ENCODE measurements at regions not wholly inside any gene's neighbourhood (a gene's known extent, or its start where the extent isn't known, plus 50 kb on each side); places are given as distances from the start of the nearest gene placed in this dataset.
"Not testable (repeated sequence)": the region's sequence is repeated elsewhere in the genome, so short reads cannot be mapped to it uniquely, and the experiment has no call there.

GRCh38 chr2:34799556-34799955 is 1200.5 kb upstream of the FAM98A start:
- H3K4me1 ChIP-seq: no peaks in the 10 kb centered on the region
- H3K36me3 ChIP-seq: no peaks in the 10 kb centered on the region
- DNase-seq (ENCODE audit: low spot score in 2 of 2): no peak
- no peaks in the 10 kb centered on the region for H3K27me3 ChIP-seq
- no peak overlapping the region for H3K4me3 ChIP-seq
- no peak for TF ChIP-seq POLR2A (IDR thresholded peaks at IDR 0.05)
- no peak for TF ChIP-seq EP300 (IDR thresholded peaks at IDR 0.05)
- TF ChIP-seq CTCF (IDR thresholded peaks at IDR 0.05): no peak
- H3K27ac ChIP-seq: no peak overlapping the region
- H3K9me3 ChIP-seq: no peaks in the 10 kb centered on the region

GRCh38 chr2:34795586-34795985 is 1196.5 kb upstream of the FAM98A start:
- not testable (repeated sequence) for DNase-seq (ENCODE audit: low spot score in 2 of 2); H3K36me3 ChIP-seq; H3K27ac ChIP-seq; H3K4me1 ChIP-seq; H3K27me3 ChIP-seq; H3K4me3 ChIP-seq; H3K9me3 ChIP-seq
- WGBS, 2 donors: 74 to 80% methylated on average over 5 of the region's 5 CpGs

GRCh38 chr2:34789169-34789568 is 1190.1 kb upstream of the FAM98A start:
- Histone ChIP-seq H3K9me3 (no peaks in the 10 kb centered on the region), H3K27ac (no peak overlapping the region), H3K27me3 (no peaks in the 10 kb centered on the region), H3K4me3 (no peak overlapping the region), H3K36me3 (no peaks in the 10 kb centered on the region), H3K4me1 (no peaks in the 10 kb centered on the region)
- DNase-seq (ENCODE audit: low spot score in 2 of 2): no peak
- WGBS, 2 donors: 52 to 56% methylated on average over 4 of the region's 4 CpGs
- TF ChIP-seq CTCF (IDR thresholded peaks at IDR 0.05) (no peak), POLR2A (IDR thresholded peaks at IDR 0.05) (no peak), EP300 (IDR thresholded peaks at IDR 0.05) (no peak)

GRCh38 chr2:34787341-34787740 is 1188.2 kb upstream of the FAM98A start:
- Histone ChIP-seq H3K36me3 (no peaks in the 10 kb centered on the region), H3K9me3 (no peaks in the 10 kb centered on the region), H3K4me3 (no peak overlapping the region), H3K4me1 (no peaks in the 10 kb centered on the region), H3K27ac (no peak overlapping the region), H3K27me3 (no peaks in the 10 kb centered on the region)
- no peak for TF ChIP-seq CTCF (IDR thresholded peaks at IDR 0.05)
- no peak for TF ChIP-seq POLR2A (IDR thresholded peaks at IDR 0.05)
- no peak for TF ChIP-seq EP300 (IDR thresholded peaks at IDR 0.05)
- DNase-seq (ENCODE audit: low spot score in 2 of 2): no peak

GRCh38 chr2:34785206-34785785 is 1186.2 kb upstream of the FAM98A start:
- no peaks in the 10 kb centered on the region for H3K9me3 ChIP-seq
- no peak overlapping the region for H3K4me3 ChIP-seq
- DNase-seq (ENCODE audit: low spot score in 2 of 2): no peak
- H3K36me3 ChIP-seq: no peaks in the 10 kb centered on the region
- no peaks in the 10 kb centered on the region for H3K27me3 ChIP-seq
- 33 to 47% methylated on average over 3 of the region's 3 CpGs for whole genome bisulfite sequencing, 2 donors
- TF ChIP-seq POLR2A (IDR thresholded peaks at IDR 0.05): no peak
- TF ChIP-seq EP300 (IDR thresholded peaks at IDR 0.05): no peak
- no peak for TF ChIP-seq CTCF (IDR thresholded peaks at IDR 0.05)
- H3K27ac ChIP-seq: no peak overlapping the region
- H3K4me1 ChIP-seq: no peaks in the 10 kb centered on the region

GRCh38 chr2:34784701-34785100 is 1185.6 kb upstream of the FAM98A start:
- no peaks in the 10 kb centered on the region for H3K4me1 ChIP-seq
- 88 to 94% methylated on average over 1 of the region's 1 CpG for WGBS, 2 donors
- TF ChIP-seq EP300 (IDR thresholded peaks at IDR 0.05) (no peak), CTCF (IDR thresholded peaks at IDR 0.05) (no peak), POLR2A (IDR thresholded peaks at IDR 0.05) (no peak)
- no peak overlapping the region for H3K4me3 ChIP-seq
- no peaks in the 10 kb centered on the region for H3K27me3 ChIP-seq
- no peaks in the 10 kb centered on the region for H3K36me3 ChIP-seq
- no peak for DNase-seq (ENCODE audit: low spot score in 2 of 2)
- no peak overlapping the region for H3K27ac ChIP-seq
- H3K9me3 ChIP-seq: no peaks in the 10 kb centered on the region

GRCh38 chr2:34750742-34751141 is 1151.6 kb upstream of the FAM98A start:
- not testable (repeated sequence) for DNase-seq (ENCODE audit: low spot score in 2 of 2); H3K27me3 ChIP-seq; H3K36me3 ChIP-seq; H3K27ac ChIP-seq; H3K4me1 ChIP-seq; H3K4me3 ChIP-seq
- H3K9me3 ChIP-seq: peaks cover 0 to 14% (median 0%) of the 10 kb centered on the region in 4 donors
- WGBS, 2 donors: 86 to 95% methylated on average over 7 of the region's 7 CpGs

Data from tibial nerve (tissue), 4 donors.